ENCODE measurements at regions not wholly inside any gene's neighbourhood (a gene's known extent, or its start where the extent isn't known, plus 50 kb on each side); places are given as distances from the start of the nearest gene placed in this dataset.

DNA sequence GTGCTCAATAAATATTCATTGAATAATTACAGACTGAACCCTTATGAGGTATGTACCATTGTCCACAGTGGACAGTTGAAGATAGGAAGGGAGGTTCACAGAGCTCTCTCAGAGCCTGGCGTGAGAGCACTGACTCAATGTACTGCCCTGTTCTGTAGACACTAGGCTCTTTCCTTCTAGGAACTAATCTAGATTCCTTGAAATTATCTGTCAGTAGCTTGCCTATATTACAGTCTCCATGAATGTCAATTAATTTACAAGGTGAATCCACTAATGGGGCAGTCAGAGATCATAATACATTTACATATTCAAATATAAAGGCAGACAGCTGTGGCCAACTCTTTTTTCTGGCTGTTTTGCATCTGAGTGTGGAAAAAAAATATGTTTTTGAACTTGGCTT is 251.2 kb upstream of the SALL1 start:
- DNase-seq (ENCODE audit: low read depth) = no peak
- no peak overlapping the region for H3K4me3 ChIP-seq (ENCODE audit: control insufficient read depth, low read depth, low read length)
- TF ChIP-seq, protein P1, sequence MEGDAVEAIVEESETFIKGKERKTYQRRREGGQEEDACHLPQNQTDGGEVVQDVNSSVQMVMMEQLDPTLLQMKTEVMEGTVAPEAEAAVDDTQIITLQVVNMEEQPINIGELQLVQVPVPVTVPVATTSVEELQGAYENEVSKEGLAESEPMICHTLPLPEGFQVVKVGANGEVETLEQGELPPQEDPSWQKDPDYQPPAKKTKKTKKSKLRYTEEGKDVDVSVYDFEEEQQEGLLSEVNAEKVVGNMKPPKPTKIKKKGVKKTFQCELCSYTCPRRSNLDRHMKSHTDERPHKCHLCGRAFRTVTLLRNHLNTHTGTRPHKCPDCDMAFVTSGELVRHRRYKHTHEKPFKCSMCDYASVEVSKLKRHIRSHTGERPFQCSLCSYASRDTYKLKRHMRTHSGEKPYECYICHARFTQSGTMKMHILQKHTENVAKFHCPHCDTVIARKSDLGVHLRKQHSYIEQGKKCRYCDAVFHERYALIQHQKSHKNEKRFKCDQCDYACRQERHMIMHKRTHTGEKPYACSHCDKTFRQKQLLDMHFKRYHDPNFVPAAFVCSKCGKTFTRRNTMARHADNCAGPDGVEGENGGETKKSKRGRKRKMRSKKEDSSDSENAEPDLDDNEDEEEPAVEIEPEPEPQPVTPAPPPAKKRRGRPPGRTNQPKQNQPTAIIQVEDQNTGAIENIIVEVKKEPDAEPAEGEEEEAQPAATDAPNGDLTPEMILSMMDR (conservative IDR thresholded peaks at IDR 0.05; ENCODE audit: control insufficient read depth, insufficient read depth, low read depth, low read length) = no peak

DNA sequence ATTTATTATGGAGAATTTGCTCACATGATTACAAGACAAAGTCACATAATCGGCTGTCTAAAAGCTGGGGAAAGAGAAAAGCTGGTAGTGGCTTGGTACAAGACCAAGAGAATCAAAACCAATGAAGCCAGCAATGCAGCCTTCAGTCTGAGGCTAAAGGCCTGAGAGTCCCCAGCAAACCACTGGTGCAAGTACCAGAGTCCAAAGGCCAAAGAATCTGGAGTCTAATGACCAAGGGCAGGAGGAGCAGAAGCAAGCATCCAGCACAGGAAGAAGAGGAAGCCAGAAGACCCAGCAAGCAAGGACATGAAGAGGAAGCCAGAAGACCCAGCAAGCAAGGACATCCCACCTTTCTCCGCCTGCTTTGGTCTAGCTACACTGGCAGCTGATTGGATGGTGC is 250.6 kb upstream of the SALL1 start:
- DNase-seq (ENCODE audit: low read depth) = no peak
- TF ChIP-seq, protein P1 (conservative IDR thresholded peaks at IDR 0.05; ENCODE audit: control insufficient read depth, insufficient read depth, low read depth, low read length) = no peak
- no peak overlapping the region for H3K4me3 ChIP-seq (ENCODE audit: control insufficient read depth, low read depth, low read length)

DNA sequence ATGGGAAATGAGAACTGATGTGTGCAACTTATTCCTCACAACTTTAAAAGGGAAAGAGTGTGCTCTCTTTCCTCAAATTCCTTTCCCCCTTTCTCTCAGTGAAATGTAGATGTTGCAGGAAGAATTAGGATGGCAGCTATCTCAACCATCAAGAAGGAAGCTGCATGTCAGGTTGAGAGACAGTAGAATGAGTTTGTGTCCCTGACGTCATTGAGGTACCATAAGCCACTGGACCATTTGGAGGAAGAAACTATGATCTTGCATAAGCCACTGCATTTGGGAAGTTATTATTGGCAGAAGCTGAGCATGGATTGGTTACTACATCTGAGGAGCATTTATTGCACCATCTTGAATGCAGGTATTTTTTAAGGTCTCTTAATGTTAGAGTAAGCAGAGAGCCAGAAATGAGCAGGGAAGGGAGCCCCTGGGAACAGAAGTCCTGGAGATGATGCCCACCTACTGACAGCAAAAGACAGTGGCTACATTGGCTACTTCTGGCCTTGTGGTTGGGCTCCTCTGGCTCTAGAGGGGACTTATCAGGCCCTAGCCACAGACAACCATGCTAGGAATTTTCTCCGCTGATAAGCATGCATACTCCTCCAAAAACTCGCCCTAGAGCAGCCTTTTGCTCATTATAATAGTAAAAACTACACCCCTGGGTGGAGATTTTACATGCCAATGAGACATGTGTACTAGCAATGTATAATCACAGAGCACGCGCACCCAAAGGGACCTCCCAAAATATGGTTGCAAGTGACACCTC is 249.0 kb upstream of the SALL1 start:
- DNase-seq (ENCODE audit: low read depth) = no peak
- TF ChIP-seq, protein P1 (conservative IDR thresholded peaks at IDR 0.05; ENCODE audit: control insufficient read depth, insufficient read depth, low read depth, low read length) = no peak
- no peak overlapping the region for H3K4me3 ChIP-seq (ENCODE audit: control insufficient read depth, low read depth, low read length)

DNA sequence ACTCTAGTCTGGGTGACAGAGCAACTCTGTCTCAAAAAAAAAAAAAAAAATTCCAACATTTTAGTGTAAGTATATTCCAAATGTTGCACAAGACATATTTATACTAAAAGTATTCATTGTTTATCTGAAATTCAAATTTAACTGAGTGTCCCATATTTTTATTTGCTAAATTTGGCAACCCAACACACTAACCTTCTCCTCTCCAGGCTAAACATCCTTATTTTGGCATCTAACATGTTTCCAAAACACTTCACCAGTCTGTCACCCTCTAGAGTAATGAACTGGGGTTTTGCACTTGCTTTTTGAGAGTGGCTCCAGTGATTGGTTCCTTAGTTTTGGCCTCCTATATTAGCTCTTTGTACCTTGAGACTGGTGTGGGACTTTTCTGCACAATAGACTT is 243.4 kb upstream of the SALL1 start:
- H3K4me3 ChIP-seq (ENCODE audit: control insufficient read depth, low read depth, low read length) = no peak overlapping the region
- TF ChIP-seq, protein P1 (conservative IDR thresholded peaks at IDR 0.05; ENCODE audit: control insufficient read depth, insufficient read depth, low read depth, low read length) = no peak
- no peak for DNase-seq (ENCODE audit: low read depth)

DNA sequence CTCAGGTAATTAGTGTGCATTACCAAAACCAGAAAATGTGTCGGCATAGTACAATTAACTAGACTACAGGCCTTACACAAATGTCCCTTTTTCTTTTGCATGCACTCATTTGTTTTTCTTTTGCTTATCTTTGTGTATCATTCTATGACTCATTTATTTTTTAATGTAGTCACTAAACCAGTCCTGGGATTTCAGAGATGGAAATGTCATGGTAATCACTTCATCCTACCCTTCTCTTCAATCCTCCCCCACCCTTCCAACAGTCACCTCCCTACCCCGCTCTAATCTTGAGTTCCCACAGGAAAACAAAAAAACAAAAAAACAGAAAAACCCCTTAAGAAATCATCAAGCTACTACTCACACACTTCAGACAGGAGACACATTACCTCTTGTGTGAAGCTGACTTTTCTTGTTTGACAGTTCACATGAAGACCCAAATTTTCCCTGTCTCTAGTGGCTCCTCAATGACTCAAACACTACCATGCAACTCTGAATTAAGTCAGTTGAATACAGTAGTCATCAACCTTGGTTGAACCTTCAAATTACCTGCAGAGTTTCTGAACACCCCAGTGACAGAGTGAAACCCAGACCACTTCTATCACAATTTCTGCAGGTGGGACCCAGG is 242.4 kb upstream of the SALL1 start:
- TF ChIP-seq, protein P1 (conservative IDR thresholded peaks at IDR 0.05; ENCODE audit: control insufficient read depth, insufficient read depth, low read depth, low read length) = no peak

DNA sequence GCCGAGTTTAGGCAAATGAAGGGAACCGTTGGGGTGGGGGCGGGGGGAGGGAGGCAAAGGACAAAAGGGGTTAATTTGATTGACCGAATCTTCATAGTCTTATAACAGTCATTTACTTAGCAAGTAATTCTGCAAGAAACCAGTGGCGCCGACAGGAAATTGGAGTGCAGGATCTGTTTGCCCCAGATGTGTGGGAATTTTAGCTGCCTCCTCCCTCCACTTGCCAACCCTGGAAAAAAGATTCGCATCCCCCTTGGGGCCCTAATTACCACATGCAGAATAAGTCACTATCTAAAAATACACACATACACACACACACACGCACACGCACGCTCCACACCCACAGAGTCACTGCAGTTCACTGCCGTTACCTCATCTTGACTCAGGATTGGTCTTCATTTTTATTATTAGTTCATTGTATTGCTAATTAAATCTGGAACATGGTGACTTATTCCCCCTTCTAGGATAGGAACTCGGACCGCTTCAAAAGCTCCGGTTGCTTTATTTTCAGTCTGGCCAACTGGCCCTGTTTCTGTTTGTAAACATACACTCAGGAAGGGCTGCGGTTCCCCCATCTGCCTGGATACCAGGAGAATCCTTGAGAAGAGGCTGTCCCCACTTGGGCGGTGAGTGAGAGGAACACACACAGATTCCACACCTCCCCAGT is 241.6 kb upstream of the SALL1 start:
- peak; percentile 98 for DNase-seq (ENCODE audit: low read depth)
- no peak overlapping the region for H3K4me3 ChIP-seq (ENCODE audit: control insufficient read depth, low read depth, low read length)
- TF ChIP-seq, protein P1 (conservative IDR thresholded peaks at IDR 0.05; ENCODE audit: control insufficient read depth, insufficient read depth, low read depth, low read length) = no peak

More for the DNA sequence above, 242.4 kb upstream of the SALL1 start:
- H3K4me3 ChIP-seq (ENCODE audit: control insufficient read depth, low read depth, low read length) = no peak overlapping the region
- peak; percentile 74 for DNase-seq (ENCODE audit: low read depth)
